GM12878 (cell line): ENCODE measurements at regions not wholly inside any gene's neighbourhood (a gene's known extent, or its start where the extent isn't known, plus 50 kb on each side); places are given as distances from the start of the nearest gene placed in this dataset.

ENCODE experiments used
- SREBF2 ChIP-seq: IDR thresholded peaks from 2 replicates; pipeline ENCODE4 v1.6.1; 2012; ENCODE audit warnings: mild to moderate bottlenecking, low read length
- TF ChIP-seq, protein P1 (sequence below): IDR thresholded peaks from 2 replicates; pipeline ENCODE4 v1.6.1; 2011; ENCODE audit warnings: mild to moderate bottlenecking, low read depth, low read length, moderate library complexity; ENCODE audit not compliant: insufficient replicate concordance

GRCh38 chrX:67044866-67045265 lies 406.0 kb upstream of the EDA2R start:
- TF ChIP-seq, protein P1, sequence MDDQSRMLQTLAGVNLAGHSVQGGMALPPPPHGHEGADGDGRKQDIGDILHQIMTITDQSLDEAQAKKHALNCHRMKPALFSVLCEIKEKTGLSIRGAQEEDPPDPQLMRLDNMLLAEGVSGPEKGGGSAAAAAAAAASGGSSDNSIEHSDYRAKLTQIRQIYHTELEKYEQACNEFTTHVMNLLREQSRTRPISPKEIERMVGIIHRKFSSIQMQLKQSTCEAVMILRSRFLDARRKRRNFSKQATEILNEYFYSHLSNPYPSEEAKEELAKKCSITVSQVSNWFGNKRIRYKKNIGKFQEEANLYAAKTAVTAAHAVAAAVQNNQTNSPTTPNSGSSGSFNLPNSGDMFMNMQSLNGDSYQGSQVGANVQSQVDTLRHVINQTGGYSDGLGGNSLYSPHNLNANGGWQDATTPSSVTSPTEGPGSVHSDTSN = no peak
- TF ChIP-seq SREBF2 = no peak
